ENCODE measurements at regions not wholly inside any gene's neighbourhood (a gene's known extent, or its start where the extent isn't known, plus 50 kb on each side); places are given as distances from the start of the nearest gene placed in this dataset.

DNA sequence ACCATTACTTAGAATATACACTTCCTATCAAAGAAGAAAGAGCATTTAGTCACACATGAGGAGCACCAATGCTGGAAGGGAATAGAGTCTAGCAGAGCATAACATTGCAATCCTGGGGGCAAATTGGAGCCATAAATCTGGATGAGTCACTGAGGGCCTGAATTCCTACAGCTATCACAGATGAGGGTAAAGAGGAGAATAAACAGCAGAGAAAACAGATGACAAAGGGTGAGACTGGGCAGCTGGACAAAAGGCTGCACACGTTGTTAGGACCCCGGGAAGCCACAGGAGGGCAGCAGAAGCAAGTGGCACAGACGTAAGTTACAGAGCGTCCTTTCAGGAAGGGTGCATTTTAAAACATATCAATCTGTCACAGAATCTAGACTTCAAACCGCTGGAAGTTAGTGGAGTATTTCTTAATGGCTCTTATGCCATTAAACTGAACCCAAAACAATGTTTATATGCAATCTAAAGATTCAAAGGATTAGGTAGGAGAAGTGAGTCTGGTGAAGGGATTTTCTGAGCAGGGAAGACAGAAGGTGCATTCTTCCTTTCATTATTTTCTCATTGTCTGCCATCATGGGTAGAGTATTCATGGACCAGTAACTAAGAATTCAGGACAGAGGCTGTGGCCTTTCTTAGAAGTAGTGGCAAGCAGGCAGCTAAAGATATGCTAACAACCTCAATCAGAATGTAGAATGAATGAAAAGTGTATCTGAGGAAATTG, 159.8 kb upstream of the DAAM1 start:
- Mint-ChIP-seq H3K36me3 (no peaks in the 10 kb centered on the region), H3K4me1 (peaks cover 4% of the 10 kb centered on the region), H3K27me3 (ENCODE audit: low read depth in 3 of 3) (no peaks in the 10 kb centered on the region), H3K9me3 (no peaks in the 10 kb centered on the region), H3K27ac (no peak overlapping the region), H3K4me3 (peak overlapping the region in 1 of 2 donors; percentile 54)
- intact Hi-C loops (cut with micrococcal nuclease): no loop called here
- no peak overlapping the region for H3K9ac ChIP-seq (ENCODE audit: insufficient read depth, low read length, poor library complexity, severe bottlenecking)
- H3K27ac ChIP-seq (ENCODE audit: low read depth in 1 of 2, low read length in 2 of 2): no peak overlapping the region
- H3K36me3 ChIP-seq (replicated peaks in 1 of 2; ENCODE audit: control insufficient read depth in 1 of 2, insufficient read depth in 2 of 2, low read length in 2 of 2): no peaks in the 10 kb centered on the region
- no peaks in the 10 kb centered on the region for H3K9me3 ChIP-seq (replicated peaks in 1 of 2; ENCODE audit: control insufficient read depth in 1 of 2, insufficient read depth in 1 of 2, low read length in 2 of 2)
- TF ChIP-seq, protein P1, sequence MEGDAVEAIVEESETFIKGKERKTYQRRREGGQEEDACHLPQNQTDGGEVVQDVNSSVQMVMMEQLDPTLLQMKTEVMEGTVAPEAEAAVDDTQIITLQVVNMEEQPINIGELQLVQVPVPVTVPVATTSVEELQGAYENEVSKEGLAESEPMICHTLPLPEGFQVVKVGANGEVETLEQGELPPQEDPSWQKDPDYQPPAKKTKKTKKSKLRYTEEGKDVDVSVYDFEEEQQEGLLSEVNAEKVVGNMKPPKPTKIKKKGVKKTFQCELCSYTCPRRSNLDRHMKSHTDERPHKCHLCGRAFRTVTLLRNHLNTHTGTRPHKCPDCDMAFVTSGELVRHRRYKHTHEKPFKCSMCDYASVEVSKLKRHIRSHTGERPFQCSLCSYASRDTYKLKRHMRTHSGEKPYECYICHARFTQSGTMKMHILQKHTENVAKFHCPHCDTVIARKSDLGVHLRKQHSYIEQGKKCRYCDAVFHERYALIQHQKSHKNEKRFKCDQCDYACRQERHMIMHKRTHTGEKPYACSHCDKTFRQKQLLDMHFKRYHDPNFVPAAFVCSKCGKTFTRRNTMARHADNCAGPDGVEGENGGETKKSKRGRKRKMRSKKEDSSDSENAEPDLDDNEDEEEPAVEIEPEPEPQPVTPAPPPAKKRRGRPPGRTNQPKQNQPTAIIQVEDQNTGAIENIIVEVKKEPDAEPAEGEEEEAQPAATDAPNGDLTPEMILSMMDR (IDR thresholded peaks at IDR 0.05): peak; percentile 77
- peaks cover 0 to 4% of the 10 kb centered on the region in 2 donors for H3K4me1 ChIP-seq (ENCODE audit: control insufficient read depth in 1 of 2, insufficient read depth in 2 of 2, low read length in 2 of 2)
- peak; percentile 5 to 18 (median 17) for DNase-seq
- H3K4me3 ChIP-seq (replicated peaks in 1 of 3; ENCODE audit: low read depth in 2 of 3, low read length in 3 of 3): no peak overlapping the region
- H2AFZ ChIP-seq (ENCODE audit: insufficient read depth, low read depth, low read length, poor library complexity, severe bottlenecking): peak overlapping the region; percentile 46
- no peaks in the 10 kb centered on the region for H3K79me2 ChIP-seq (ENCODE audit: insufficient read depth, low read length)
- WGBS (ENCODE audit: insufficient coverage): no CpG with 5 or more reads among the region's 5 CpGs
- no peaks in the 10 kb centered on the region for H4K20me1 ChIP-seq (ENCODE audit: insufficient read depth, low read length)
- H3K4me2 ChIP-seq (replicated peaks; ENCODE audit: extremely low read depth, low read length, poor library complexity, severe bottlenecking): peak overlapping the region; percentile 10
- no peaks in the 10 kb centered on the region for H3K27me3 ChIP-seq (ENCODE audit: control insufficient read depth in 2 of 2, insufficient read depth in 2 of 2, low read length in 2 of 2)

DNA sequence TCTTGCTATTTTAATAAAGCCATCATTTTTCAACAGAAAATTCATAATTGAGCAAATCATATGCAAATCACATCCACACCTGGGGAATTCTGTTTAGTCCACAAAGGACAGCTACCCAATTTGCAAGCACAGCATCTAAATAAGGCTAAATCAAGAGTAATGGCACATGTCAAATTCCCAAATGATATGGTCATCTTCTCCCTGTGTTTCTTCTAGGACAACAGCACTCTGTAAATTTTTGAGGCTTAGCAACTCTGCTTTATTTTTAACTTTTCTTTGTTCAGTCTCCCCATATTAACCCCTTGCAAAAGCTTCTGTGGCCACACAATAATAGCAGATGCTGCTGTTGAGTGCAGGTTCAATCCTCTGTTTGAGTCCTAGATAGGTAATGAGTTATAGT, 155.6 kb upstream of the DAAM1 start:
- H3K79me2 ChIP-seq (ENCODE audit: insufficient read depth, low read length): no peaks in the 10 kb centered on the region
- H3K4me1 Mint-ChIP-seq: peaks cover 4% of the 10 kb centered on the region
- TF ChIP-seq, protein P1 (IDR thresholded peaks at IDR 0.05): no peak
- no peak for DNase-seq
- no peaks in the 10 kb centered on the region for H3K9me3 Mint-ChIP-seq
- H3K27me3 ChIP-seq (ENCODE audit: control insufficient read depth in 2 of 2, insufficient read depth in 2 of 2, low read length in 2 of 2): no peaks in the 10 kb centered on the region
- H3K9me3 ChIP-seq (replicated peaks in 1 of 2; ENCODE audit: control insufficient read depth in 1 of 2, insufficient read depth in 1 of 2, low read length in 2 of 2): no peaks in the 10 kb centered on the region
- H3K4me1 ChIP-seq (ENCODE audit: control insufficient read depth in 1 of 2, insufficient read depth in 2 of 2, low read length in 2 of 2): peaks cover 0 to 4% of the 10 kb centered on the region in 2 donors
- H3K9ac ChIP-seq (ENCODE audit: insufficient read depth, low read length, poor library complexity, severe bottlenecking): no peak overlapping the region
- H3K27me3 Mint-ChIP-seq (ENCODE audit: low read depth in 3 of 3): no peaks in the 10 kb centered on the region
- no peaks in the 10 kb centered on the region for H3K36me3 ChIP-seq (replicated peaks in 1 of 2; ENCODE audit: control insufficient read depth in 1 of 2, insufficient read depth in 2 of 2, low read length in 2 of 2)
- no peak overlapping the region for H2AFZ ChIP-seq (ENCODE audit: insufficient read depth, low read depth, low read length, poor library complexity, severe bottlenecking)
- no peak overlapping the region for H3K27ac ChIP-seq (ENCODE audit: low read depth in 1 of 2, low read length in 2 of 2)
- no peaks in the 10 kb centered on the region for H4K20me1 ChIP-seq (ENCODE audit: insufficient read depth, low read length)
- intact Hi-C loops (cut with micrococcal nuclease): no loop called here
- no peak overlapping the region for H3K27ac Mint-ChIP-seq
- H3K4me3 Mint-ChIP-seq: no peak overlapping the region
- no peaks in the 10 kb centered on the region for H3K36me3 Mint-ChIP-seq
- no peak overlapping the region for H3K4me2 ChIP-seq (replicated peaks; ENCODE audit: extremely low read depth, low read length, poor library complexity, severe bottlenecking)
- no peak overlapping the region for H3K4me3 ChIP-seq (replicated peaks in 1 of 3; ENCODE audit: low read depth in 2 of 3, low read length in 3 of 3)

Data from CD14-positive monocyte (primary cell).